ENCODE measurements at regions not wholly inside any gene's neighbourhood (a gene's known extent, or its start where the extent isn't known, plus 50 kb on each side); places are given as distances from the start of the nearest gene placed in this dataset.

- intact Hi-C loops (cut with micrococcal nuclease) = no loop called here
Observed at GRCh38 chr9:20199111-20199510, 410.3 kb upstream of the SLC24A2 start.

GRCh38 chr9:20197976-20198685 lies 409.3 kb upstream of the SLC24A2 start:
- intact Hi-C loops (cut with micrococcal nuclease) = no loop called here

- intact Hi-C loops (cut with micrococcal nuclease) = no loop called here
Observed at GRCh38 chr9:20191228-20191840, 402.5 kb upstream of the SLC24A2 start.

- intact Hi-C loops (cut with micrococcal nuclease) = no loop called here
Observed at GRCh38 chr9:20189871-20190270, 401.0 kb upstream of the SLC24A2 start.

- intact Hi-C loops (cut with micrococcal nuclease) = no loop called here
Observed at GRCh38 chr9:20188616-20189369, 400.0 kb upstream of the SLC24A2 start.

- intact Hi-C loops (cut with micrococcal nuclease) = no loop called here
Observed at GRCh38 chr9:20187318-20187717, 398.5 kb upstream of the SLC24A2 start.

GRCh38 chr9:20186823-20187222 lies 398.0 kb upstream of the SLC24A2 start:
- intact Hi-C loops (cut with micrococcal nuclease) = no loop called here

GRCh38 chr9:20186231-20186630 lies 397.4 kb upstream of the SLC24A2 start:
- intact Hi-C loops (cut with micrococcal nuclease) = no loop called here

- intact Hi-C loops (cut with micrococcal nuclease) = no loop called here
Observed at GRCh38 chr9:20184541-20184940, 395.7 kb upstream of the SLC24A2 start.

- intact Hi-C loops (cut with micrococcal nuclease) = no loop called here
Observed at GRCh38 chr9:20178679-20179078, 389.8 kb upstream of the SLC24A2 start.

- intact Hi-C loops (cut with micrococcal nuclease) = no loop called here
Observed at GRCh38 chr9:20178197-20178596, 389.4 kb upstream of the SLC24A2 start.

GRCh38 chr9:20170122-20170521 lies 381.3 kb upstream of the SLC24A2 start:
- intact Hi-C loops (cut with micrococcal nuclease) = no loop called here

- intact Hi-C loops (cut with micrococcal nuclease) = no loop called here
Observed at GRCh38 chr9:20152151-20152725, 363.4 kb upstream of the SLC24A2 start.

- intact Hi-C loops (cut with micrococcal nuclease) = no loop called here
Observed at GRCh38 chr9:20148416-20148815, 359.6 kb upstream of the SLC24A2 start.

GRCh38 chr9:20144197-20144596 lies 355.4 kb upstream of the SLC24A2 start:
- intact Hi-C loops (cut with micrococcal nuclease) = no loop called here

- intact Hi-C loops (cut with micrococcal nuclease) = no loop called here
Observed at GRCh38 chr9:20139763-20140290, 351.0 kb upstream of the SLC24A2 start.

GRCh38 chr9:20138841-20139240 lies 350.0 kb upstream of the SLC24A2 start:
- intact Hi-C loops (cut with micrococcal nuclease) = no loop called here

- intact Hi-C loops (cut with micrococcal nuclease) = no loop called here
Observed at GRCh38 chr9:20138116-20138515, 349.3 kb upstream of the SLC24A2 start.

- intact Hi-C loops (cut with micrococcal nuclease) = no loop called here
Observed at GRCh38 chr9:20137425-20137824, 348.6 kb upstream of the SLC24A2 start.

- intact Hi-C loops (cut with micrococcal nuclease) = no loop called here
Observed at GRCh38 chr9:20135119-20135697, 346.4 kb upstream of the SLC24A2 start.

GRCh38 chr9:20125727-20126126 lies 336.9 kb upstream of the SLC24A2 start:
- intact Hi-C loops (cut with micrococcal nuclease) = no loop called here

GRCh38 chr9:20119566-20119965 lies 330.7 kb upstream of the SLC24A2 start:
- intact Hi-C loops (cut with micrococcal nuclease) = no loop called here
